ENCODE measurements at regions not wholly inside any gene's neighbourhood (a gene's known extent, or its start where the extent isn't known, plus 50 kb on each side); places are given as distances from the start of the nearest gene placed in this dataset.
"Not testable (repeated sequence)": the region's sequence is repeated elsewhere in the genome, so short reads cannot be mapped to it uniquely, and the experiment has no call there.

- DNase-seq: no peak
Measured at GRCh38 chr12:83660727-83661358, 974.1 kb downstream of the TMTC2 start.

DNA sequence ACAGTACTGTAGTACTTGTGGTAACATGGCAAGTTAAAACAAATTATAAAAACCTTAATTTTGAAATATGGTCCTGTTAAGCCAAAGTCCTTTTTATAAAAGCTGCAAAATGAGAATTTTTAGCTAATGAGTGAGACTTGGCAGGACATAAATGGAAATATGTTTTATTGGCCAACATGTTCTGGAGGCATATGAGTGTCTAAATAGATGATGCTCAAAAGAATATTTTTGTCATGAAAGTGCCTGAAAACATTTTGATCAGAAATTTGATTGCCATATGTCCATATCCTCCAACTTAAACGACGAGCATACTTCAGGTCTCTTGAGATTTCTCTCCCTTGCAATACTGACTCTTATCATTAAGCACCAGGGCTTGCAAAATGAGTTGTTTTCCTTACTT lies 972.6 kb downstream of the TMTC2 start:
- DNase-seq: no peak

DNA sequence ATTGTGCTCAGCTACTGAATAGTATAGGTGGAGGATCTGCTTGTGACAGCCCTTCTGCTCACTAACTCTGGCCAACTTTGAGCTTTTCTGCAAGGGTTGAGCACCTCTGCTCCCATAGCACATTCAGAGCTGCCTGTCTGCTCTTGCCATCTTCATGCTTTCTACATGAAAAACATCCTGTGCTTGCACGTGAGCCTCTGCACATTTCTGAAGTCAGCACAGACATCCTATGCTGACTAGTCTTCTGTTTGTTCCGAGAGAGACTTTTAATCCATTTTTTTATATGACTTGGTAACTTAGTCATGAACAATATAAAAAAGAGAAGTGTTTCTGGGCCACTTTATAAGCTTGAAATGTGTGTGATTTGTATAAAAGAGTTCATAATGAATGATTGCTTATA lies 969.3 kb downstream of the TMTC2 start:
- no peak for DNase-seq

DNA sequence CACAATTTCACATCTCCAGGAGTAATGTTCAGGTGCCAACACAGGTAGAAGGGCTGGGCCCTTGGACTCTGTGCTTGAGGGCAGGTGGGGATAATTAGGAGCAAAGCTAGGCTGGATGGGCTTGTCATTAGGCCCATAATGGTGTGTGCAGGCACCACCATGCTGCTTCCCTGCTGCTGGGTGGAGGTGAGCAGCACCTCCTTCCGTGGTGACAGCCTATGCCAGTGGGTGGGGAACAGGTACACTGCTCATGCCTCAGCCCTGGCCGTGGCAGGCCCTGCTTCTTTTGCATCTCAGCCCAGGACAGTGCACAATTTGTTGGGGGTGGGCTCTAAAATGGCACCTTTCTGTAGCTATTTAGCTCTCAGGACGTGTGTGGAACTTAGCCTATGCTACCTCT lies 955.5 kb downstream of the TMTC2 start:
- no peak for DNase-seq

- no peak for DNase-seq
Measured at GRCh38 chr12:83641789-83642188, 955.1 kb downstream of the TMTC2 start.

- DNase-seq: peak; percentile 29
Measured at GRCh38 chr12:83634726-83635267, 948.1 kb downstream of the TMTC2 start.

GRCh38 chr12:83630526-83630925 lies 943.8 kb downstream of the TMTC2 start:
- DNase-seq: no peak

DNA sequence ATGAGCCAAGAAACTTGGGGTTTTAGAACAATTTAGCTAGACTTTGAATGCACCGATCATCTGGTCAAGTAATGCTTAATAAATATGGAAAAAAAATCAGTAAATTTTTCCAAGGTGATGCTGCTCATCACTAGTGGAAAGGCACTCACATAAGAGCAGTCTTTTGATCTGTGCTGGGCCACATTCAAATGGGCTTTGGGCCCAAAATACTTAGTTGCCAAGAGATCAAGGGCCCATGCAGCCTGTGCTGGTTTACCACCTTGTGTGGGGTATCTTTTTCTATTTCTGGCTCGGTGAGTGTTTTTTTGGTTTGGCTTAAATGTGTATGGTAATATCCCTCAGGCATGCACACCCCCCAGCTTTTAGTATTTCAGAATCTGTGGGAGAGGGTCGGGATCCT lies 943.2 kb downstream of the TMTC2 start:
- no peak for DNase-seq

- no peak for DNase-seq
Measured at GRCh38 chr12:83622205-83622604, 935.5 kb downstream of the TMTC2 start.

DNA sequence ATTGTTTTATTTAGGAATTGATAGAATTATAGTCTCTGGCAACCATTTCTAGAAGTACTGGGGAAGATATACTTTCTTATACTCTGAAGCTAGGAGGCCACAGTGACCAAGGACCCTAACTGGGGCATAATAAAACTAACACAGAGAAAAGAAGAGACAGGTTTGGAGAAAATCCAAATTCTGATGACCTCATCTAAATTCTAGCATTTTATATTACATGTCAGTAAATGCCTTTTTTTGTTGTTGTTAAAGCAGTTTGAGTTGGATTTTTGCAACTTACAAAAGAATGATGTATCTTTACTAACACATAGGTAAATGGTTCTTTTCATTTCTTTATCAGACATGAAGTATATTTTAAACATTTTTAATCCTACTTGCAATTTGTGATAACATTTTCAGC lies 933.3 kb downstream of the TMTC2 start:
- DNase-seq: no peak

GRCh38 chr12:83615152-83615551 lies 928.4 kb downstream of the TMTC2 start:
- DNase-seq: no peak

DNA sequence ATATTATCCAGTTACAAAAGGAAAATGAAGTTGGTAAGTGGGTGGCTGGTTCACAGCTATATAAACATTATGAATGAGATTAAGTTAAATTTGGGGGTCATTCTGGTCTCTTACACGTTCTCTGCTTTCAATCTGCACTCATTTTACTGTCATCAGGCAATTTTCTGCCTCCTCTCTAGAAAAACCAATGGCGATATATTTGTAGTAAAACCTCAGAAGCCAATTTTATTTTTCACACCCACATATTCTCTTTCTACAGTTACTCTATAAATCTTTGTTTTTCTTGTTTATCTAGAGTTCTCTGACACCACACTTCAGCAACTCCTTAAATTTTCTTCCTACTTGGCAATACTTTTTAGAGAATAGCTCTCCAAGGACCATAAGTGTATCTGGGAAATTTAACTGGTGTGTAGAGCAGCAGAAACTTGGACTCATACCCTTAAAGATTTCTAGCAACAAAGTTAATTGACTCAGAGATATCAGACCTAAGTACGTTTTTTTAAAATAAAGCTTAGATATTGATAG lies 926.9 kb downstream of the TMTC2 start:
- DNase-seq: no peak

- no peak for DNase-seq
Measured at GRCh38 chr12:83603106-83603505, 916.4 kb downstream of the TMTC2 start.

GRCh38 chr12:83575326-83575725 lies 888.6 kb downstream of the TMTC2 start:
- DNase-seq: no peak

DNA sequence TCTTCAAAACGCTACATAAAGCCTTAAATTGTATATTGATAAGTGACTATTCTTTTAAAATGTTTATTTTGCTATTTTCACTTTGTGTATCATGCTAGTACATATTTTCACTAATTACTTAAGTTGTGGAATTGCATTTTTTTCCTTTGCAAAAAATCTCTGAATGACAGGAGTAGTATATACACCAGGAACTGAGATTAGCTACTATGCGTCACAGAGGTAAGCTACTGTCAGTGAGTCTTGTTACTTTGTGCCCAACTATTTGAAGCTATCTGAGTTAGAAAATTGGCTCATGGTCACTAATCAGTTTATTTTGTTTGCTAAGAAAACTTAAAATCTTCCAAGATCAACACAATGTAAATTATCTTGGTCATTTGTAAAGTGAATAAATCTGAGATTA lies 887.4 kb downstream of the TMTC2 start:
- DNase-seq: no peak

- peak; percentile 66 for DNase-seq
Measured at GRCh38 chr12:83573671-83574070, 887.0 kb downstream of the TMTC2 start.

DNA sequence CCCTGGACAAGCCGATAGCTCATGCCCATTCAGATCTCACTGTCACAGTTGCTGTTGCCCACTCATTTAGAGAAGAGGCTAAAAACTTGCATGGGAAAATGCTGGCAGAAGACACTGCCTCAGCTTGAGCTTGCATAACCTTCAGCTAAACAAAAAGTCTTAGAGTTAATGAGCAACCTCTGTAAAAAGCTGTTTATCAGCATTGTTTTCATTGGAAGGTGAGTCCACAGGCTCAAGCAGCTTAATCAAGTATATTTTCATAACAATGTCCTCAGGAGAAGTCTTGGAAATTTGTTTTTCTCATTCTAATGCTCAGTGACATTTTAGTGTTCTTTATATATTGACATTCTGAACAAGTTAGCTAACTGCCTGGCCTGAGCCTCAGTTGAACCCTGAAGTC lies 872.9 kb downstream of the TMTC2 start:
- no peak for DNase-seq

GRCh38 chr12:83556040-83556439 lies 869.3 kb downstream of the TMTC2 start:
- not testable (repeated sequence) for DNase-seq

GRCh38 chr12:83541446-83541845 lies 854.7 kb downstream of the TMTC2 start:
- DNase-seq: no peak

DNA sequence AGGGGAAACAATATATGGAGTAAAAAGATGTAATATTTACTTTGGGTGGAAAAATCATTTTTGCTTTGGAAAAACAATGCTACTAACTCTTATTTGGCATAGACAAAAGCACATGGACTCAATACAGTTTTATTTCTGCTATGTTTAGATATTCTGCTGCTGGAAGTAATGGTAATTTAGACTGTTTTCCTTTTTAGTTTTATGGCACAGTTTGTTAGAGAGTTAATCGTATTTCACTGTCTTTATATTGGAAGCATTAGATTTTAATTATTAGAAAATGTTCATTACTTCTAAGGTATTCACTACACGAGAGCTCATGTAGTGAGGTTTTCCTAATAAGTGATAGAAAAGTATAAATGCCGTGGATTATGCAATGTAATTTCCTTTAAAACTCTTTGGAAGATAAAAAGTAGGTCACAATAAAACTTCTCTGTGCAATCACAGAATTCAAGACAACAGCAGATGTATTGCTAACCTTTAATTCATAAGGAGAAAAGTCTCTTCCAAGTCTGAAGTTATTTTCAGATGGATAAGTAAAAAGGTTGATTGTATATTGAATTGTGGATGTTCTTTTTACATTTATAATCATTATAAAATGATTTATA lies 851.8 kb downstream of the TMTC2 start:
- DNase-seq: no peak

- DNase-seq: no peak
Measured at GRCh38 chr12:83537428-83538053, 850.8 kb downstream of the TMTC2 start.

DNA sequence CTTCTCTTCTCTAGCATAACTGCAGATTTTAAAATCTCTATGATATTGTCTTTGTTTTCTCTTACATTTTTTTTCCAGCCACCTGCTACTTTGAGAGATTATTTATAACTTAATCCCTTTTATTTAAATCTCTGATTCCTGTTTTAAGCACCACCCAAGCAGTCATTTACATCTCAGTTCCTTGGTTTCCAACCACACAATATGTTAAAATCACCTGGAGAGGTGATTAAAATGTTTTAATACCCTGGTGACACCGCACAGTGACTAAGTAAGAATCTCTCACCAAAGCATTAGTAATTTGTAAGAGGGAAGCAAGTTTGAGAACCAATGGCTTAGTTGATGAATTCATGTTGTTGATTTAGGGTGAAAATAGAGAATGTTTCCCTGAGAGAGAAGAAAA lies 849.8 kb downstream of the TMTC2 start:
- no peak for DNase-seq

GRCh38 chr12:83528571-83528970 lies 841.9 kb downstream of the TMTC2 start:
- DNase-seq: no peak

DNA sequence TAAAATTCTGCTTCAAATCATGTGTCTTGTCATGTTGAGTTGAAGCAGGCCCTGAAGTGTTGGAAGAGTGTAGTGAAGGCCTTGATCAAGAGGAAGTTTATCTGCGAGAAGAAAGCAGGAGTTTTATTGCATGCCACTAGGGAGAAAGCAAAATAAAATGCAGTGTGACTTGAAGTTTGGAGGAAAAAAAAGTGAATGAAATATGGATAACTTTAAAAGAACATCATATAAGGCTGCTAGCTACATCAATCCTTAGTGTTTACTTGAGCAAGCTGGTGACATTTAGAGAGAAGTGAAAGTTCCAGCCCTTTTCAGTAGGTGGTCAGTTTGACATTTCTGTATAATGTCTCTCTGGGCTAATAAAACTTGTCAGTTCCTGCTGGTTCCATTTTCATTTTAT lies 841.1 kb downstream of the TMTC2 start:
- DNase-seq: no peak

Data from fibroblast of skin of right quadriceps (primary cell).